Psoas muscle (tissue), 7 donors: ENCODE measurements at regions not wholly inside any gene's neighbourhood (a gene's known extent, or its start where the extent isn't known, plus 50 kb on each side); places are given as distances from the start of the nearest gene placed in this dataset.

Experiments
- ATAC-seq, 4 donors: fragments of 200-7000 bp; cut with Tn5 transposase; one replicate each; pipeline ENCODE4 v1.9.1; 2020; ENCODE audit warnings: moderate library complexity in 3 of 4, mild to moderate bottlenecking in 2 of 4
- DNase-seq, 2 donors: peaks; one replicate each; pipeline ENCODE4 v3.0.0-alpha.2; 2020
- H3K27ac ChIP-seq: fragments of 200-600 bp; one replicate; pipeline ENCODE4 v1.8.0; 2022
- H3K27me3 ChIP-seq, 3 donors: fragments of 200-600 bp in 1 of 3; one replicate each; pipeline versions ENCODE4 v1.6.1 to v1.8.0; 2013 to 2022; ENCODE audit warnings: low read length in 2 of 3, mild to moderate bottlenecking in 2 of 3, moderate library complexity in 1 of 3; ENCODE audit not compliant: insufficient read depth in 3 of 3
- H3K36me3 ChIP-seq, 2 donors: fragments of 200-600 bp in 1 of 2; one replicate each; pipeline versions ENCODE4 v1.6.1 to v1.8.0; 2013 to 2022; ENCODE audit warnings: low read depth in 1 of 2, mild to moderate bottlenecking in 1 of 2, moderate library complexity in 1 of 2; ENCODE audit not compliant: insufficient read depth in 1 of 2
- H3K4me1 ChIP-seq: fragments of 200-600 bp; one replicate; pipeline ENCODE4 v1.8.0; 2022
- H3K4me3 ChIP-seq: fragments of 200-600 bp; one replicate; pipeline ENCODE4 v1.8.0; 2022; ENCODE audit warnings: mild to moderate bottlenecking
- H3K9me3 ChIP-seq: fragments of 200-600 bp; one replicate; pipeline ENCODE4 v1.8.0; 2022
- WGBS, 3 donors: extraction: QIAGEN DNeasy Blood & Tissue Kit; methylation state at CpG; one replicate each; pipeline versions ENCODE4 v1.1.6 to v1.1.7; 2013; 5-methylcytosine and 5-hydroxymethylcytosine counted together
- intact Hi-C, 2 donors: fragments of 100-400 bp; cut with DNase I; formaldehyde crosslinking; loops; one replicate each; pipeline versions ENCODE4 v1.11.0 to v1.14.2; 2022
- TF ChIP-seq, protein P1 (sequence below): fragments of 200-600 bp; IDR thresholded peaks from one replicate; pipeline ENCODE4 v1.8.0; 2022; ENCODE audit warnings: antibody characterized with exemption
- donor health status: healthy with polysubstance abuse.
- donor health status: DM: no; HTN: no; CAD: no; lungs with moderate emphysema.
- donor health status: Bipolar disorder and iron deficiency.
- donor health status: healthy.
- donor health status: DM: yes; HTN: yes; CAD: no.
- donor health status: DM: no; HTN: no; CAD: no.
- donor health status: DM: yes; HTN: yes; CAD: no.

DNA sequence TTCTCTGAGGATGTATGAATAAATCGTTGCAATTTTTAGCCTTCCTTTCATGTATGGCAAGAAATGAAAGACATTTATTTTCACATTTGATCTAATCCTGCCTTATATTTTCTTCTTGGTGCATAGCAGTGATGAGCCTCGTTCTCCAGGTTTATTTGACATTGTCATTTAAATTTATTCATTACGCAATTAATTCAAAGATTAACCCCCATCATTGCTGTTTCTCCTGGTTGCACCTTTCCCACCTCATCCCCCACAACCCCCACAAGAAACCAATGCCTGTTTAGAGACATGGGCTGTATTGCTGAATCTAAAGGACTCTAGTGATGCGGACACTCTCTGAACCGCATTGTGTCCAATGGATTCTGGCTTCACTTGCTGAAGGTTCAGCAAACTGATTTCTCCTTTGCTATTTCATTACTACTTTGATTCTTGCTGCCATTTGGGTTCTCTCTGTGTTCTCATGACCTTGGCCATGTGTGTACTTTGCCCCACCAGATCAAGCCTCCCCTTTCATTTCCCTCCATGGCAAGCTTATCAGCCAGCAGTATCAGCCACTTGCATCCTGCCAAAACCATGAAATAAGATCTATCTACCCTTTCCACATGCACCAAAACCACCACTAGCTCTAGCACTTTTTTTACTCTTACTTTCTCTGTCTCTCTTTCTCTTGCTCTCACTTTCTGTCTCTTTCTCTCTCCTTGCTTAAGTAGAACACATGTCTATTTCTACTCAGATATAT is 382.7 kb downstream of the GBE1 start:
- Histone ChIP-seq H3K36me3 (no peaks in the 10 kb centered on the region), H3K4me3 (no peak overlapping the region), H3K27ac (no peak overlapping the region), H3K4me1 (no peaks in the 10 kb centered on the region), H3K9me3 (no peaks in the 10 kb centered on the region), H3K27me3 (no peaks in the 10 kb centered on the region)
- no peak for DNase-seq
- ATAC-seq, result no peak
- intact Hi-C loops, result no loop called here
- TF ChIP-seq, protein P1, sequence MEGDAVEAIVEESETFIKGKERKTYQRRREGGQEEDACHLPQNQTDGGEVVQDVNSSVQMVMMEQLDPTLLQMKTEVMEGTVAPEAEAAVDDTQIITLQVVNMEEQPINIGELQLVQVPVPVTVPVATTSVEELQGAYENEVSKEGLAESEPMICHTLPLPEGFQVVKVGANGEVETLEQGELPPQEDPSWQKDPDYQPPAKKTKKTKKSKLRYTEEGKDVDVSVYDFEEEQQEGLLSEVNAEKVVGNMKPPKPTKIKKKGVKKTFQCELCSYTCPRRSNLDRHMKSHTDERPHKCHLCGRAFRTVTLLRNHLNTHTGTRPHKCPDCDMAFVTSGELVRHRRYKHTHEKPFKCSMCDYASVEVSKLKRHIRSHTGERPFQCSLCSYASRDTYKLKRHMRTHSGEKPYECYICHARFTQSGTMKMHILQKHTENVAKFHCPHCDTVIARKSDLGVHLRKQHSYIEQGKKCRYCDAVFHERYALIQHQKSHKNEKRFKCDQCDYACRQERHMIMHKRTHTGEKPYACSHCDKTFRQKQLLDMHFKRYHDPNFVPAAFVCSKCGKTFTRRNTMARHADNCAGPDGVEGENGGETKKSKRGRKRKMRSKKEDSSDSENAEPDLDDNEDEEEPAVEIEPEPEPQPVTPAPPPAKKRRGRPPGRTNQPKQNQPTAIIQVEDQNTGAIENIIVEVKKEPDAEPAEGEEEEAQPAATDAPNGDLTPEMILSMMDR, result no peak
- 72 to 77% (median 74%) methylated on average over 5 of the region's 5 CpGs for WGBS, 3 donors

DNA sequence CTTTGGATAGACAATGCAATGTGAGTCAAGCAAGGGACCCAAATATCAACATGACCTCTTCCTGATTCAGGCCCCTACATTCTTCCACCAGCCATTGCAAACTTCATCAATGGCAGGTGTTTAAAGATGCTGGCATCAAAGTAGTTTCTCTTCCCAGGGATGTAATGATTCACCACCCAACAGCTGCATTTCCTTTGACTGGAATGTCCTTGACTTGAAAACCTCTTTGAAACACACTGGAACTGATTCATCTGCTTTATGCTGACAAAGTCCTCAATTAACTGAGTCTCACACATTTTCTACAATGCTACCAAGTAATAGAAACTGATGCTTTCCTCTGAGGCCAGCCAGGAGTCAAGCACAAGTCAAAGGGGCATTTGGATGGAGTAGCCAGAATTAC is 385.5 kb downstream of the GBE1 start:
- no peak overlapping the region for H3K27ac ChIP-seq
- no peak overlapping the region for H3K4me3 ChIP-seq
- ATAC-seq (no peak), DNase-seq (no peak)
- H3K27me3 ChIP-seq, result no peaks in the 10 kb centered on the region
- no peaks in the 10 kb centered on the region for H3K9me3 ChIP-seq
- TF ChIP-seq, protein P1, result no peak
- intact Hi-C loops, result no loop called here
- H3K4me1 ChIP-seq, result no peaks in the 10 kb centered on the region
- H3K36me3 ChIP-seq, result no peaks in the 10 kb centered on the region

DNA sequence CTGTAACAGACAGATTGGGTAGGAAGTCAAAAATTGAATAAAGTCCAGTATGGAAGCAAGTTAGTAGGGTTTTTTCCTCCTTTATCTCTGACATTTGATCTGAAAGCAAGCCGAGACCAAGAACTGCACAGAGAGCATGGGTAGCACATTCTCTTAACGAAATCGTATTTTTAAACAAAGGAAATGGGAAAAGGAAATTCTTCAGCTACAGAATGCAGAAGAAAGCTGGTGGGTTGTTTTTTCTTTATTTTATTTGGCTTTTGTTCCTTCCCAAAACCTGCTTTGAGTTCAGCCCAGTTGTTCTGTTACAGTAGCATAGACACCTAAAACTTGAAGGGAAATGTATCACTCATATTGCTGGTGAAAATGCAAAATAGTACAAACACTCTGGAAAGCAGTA is 397.0 kb downstream of the GBE1 start:
- Histone ChIP-seq H3K27me3 (no peaks in the 10 kb centered on the region), H3K27ac (no peak overlapping the region), H3K9me3 (no peaks in the 10 kb centered on the region), H3K4me3 (no peak overlapping the region), H3K4me1 (no peaks in the 10 kb centered on the region), H3K36me3 (no peaks in the 10 kb centered on the region)
- 43 to 68% (median 59%) methylated on average over 3 of the region's 3 CpGs for WGBS, 3 donors
- TF ChIP-seq, protein P1, result no peak
- ATAC-seq (no peak), DNase-seq (no peak)
- intact Hi-C loops, result no loop called here

DNA sequence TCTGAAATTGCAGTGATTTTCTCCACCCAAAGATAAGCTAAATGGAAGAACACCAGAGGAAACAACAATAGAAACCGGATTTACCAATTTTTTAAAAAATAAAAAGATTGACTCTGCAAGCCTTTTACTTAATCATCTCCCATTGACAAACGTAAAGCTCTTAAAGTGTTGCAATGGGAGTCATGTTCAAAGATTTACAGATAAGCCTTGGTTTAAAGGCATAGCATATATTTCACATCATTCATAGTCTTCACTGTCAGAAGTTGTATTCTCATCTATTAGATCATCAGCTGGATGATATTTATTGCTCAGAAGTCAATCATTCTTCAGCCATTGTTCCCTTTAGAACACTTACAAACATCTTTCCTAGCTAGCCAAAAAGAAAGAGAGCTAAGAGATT is 397.6 kb downstream of the GBE1 start:
- Histone ChIP-seq H3K36me3 (no peaks in the 10 kb centered on the region), H3K27ac (no peak overlapping the region), H3K4me3 (no peak overlapping the region), H3K27me3 (no peaks in the 10 kb centered on the region), H3K4me1 (no peaks in the 10 kb centered on the region), H3K9me3 (no peaks in the 10 kb centered on the region)
- DNase-seq, result no peak
- WGBS, 3 donors, result 63 to 73% (median 63%) methylated on average over 2 of the region's 2 CpGs
- TF ChIP-seq, protein P1, result no peak
- ATAC-seq, result no peak
- intact Hi-C loops, result no loop called here

DNA sequence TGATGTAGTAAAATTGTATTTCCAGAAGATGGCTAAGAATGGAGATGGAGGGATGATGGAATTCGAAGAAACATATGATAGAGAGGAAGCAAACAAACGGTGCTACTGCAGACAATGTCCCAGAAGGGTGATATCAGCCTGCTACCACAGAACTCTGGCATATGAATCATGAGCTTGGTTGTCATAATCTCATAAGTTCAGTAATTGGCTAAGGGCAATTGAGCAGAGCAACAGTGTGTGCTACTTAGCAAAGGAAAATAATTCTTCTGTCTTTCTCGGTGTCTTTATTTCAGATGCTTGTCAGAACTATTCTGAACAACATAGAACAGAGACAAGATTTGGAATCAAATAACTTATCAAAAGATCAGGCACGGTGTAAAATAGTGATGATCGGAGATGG is 407.3 kb downstream of the GBE1 start:
- TF ChIP-seq, protein P1, result no peak
- WGBS, 3 donors, result 56 to 67% (median 59%) methylated on average over 5 of the region's 5 CpGs
- H3K9me3 ChIP-seq, result no peaks in the 10 kb centered on the region
- no peaks in the 10 kb centered on the region for H3K4me1 ChIP-seq
- H3K4me3 ChIP-seq, result no peak overlapping the region
- H3K27me3 ChIP-seq, result no peaks in the 10 kb centered on the region
- ATAC-seq (no peak), DNase-seq (no peak)
- no peaks in the 10 kb centered on the region for H3K36me3 ChIP-seq
- intact Hi-C loops, result no loop called here
- H3K27ac ChIP-seq, result no peak overlapping the region
